Ascending aorta (tissue), 2 donors: ENCODE measurements at regions not wholly inside any gene's neighbourhood (a gene's known extent, or its start where the extent isn't known, plus 50 kb on each side); places are given as distances from the start of the nearest gene placed in this dataset.
"Not testable (repeated sequence)": the region's sequence is repeated elsewhere in the genome, so short reads cannot be mapped to it uniquely, and the experiment has no call there.

Experiments used
- DNase-seq, 2 donors: peaks; one replicate each; pipeline ENCODE4 v3.0.0-alpha.2; 2019; ENCODE audit warnings: low spot score in 2 of 2
- H3K27ac ChIP-seq, 2 donors: fragments of 200-600 bp; sonication (generic); one replicate each; pipeline ENCODE4 v1.5.1; 2016 to 2017; ENCODE audit warnings: mild to moderate bottlenecking in 1 of 2
- H3K27me3 ChIP-seq: fragments of 200-600 bp; sonication (generic); one replicate; pipeline ENCODE4 v1.5.1; 2017
- H3K36me3 ChIP-seq, 2 donors: fragments of 200-600 bp; sonication (generic); one replicate each; pipeline ENCODE4 v1.5.1; 2016
- H3K4me1 ChIP-seq, 2 donors: fragments of 200-600 bp; sonication (generic); one replicate each; pipeline ENCODE4 v1.5.1; 2016 to 2017; ENCODE audit warnings: mild to moderate bottlenecking in 1 of 2
- H3K4me3 ChIP-seq, 2 donors: fragments of 200-600 bp; sonication (generic); one replicate each; pipeline ENCODE4 v1.5.1; 2016 to 2017; ENCODE audit warnings: mild to moderate bottlenecking in 1 of 2
- H3K9me3 ChIP-seq, 2 donors: fragments of 200-600 bp; sonication (generic); one replicate each; pipeline ENCODE4 v1.5.1; 2016
- intact Hi-C: fragments of 100-400 bp; cut with DNase I; formaldehyde crosslinking; loops from one replicate; pipeline ENCODE4 v1.15.1; 2023
- TF ChIP-seq, protein P1 (sequence below), 3 experiments: fragments of 200-600 bp in 2 of 3; fragments of 450-650 bp in 1 of 3; sonication (generic) in 2 of 3; IDR thresholded peaks; one replicate each; pipeline ENCODE4 v1.5.1; 2016 to 2019; ENCODE audit warnings: antibody characterized with exemption in 3 of 3, mild to moderate bottlenecking in 1 of 3, moderate library complexity in 1 of 3

DNA sequence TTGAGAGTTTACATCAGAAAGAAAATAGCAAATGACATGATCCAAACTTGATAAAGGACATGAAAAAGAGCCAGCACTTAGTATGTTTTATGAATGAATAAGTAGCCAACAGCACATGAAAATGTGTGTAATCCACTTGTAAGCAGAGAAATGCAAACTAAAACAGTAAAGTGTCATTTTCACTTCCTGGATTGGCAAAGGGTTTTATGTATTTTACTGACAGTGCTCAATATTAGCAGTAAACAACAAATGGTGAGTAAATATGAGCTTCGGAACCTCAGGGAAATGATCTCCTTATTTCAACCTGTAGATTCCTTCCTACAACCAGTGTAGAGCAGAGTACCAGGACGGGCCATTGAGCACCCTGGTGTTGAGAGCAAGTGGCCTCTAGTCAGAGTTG, 153.8 kb upstream of the PDCD2 start:
- H3K9me3 ChIP-seq, H3K36me3 ChIP-seq, H3K27ac ChIP-seq, H3K4me3 ChIP-seq, H3K27me3 ChIP-seq, H3K4me1 ChIP-seq, DNase-seq, intact Hi-C loops: not testable (repeated sequence)

DNA sequence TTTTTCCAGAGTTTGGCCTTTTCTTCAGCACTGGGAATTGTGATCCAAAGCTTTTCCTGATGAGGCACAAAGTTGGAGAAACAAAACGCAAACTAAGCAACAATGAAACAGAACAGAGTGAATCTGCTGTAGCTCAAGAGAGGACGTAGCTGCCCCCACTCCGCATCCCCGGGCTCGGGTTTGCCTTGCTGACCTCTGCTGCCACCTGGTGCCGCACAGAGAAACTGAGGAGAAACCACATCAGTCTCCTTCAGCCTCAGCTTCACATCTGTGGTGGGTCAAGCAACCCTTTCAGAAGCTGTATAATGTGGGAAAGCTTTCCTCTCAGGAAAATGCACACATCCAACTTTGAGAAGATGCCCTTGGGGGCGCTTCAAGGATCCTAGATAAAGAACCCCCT, 151.9 kb upstream of the PDCD2 start:
- DNase-seq, H3K27me3 ChIP-seq, H3K4me1 ChIP-seq, H3K9me3 ChIP-seq, H3K4me3 ChIP-seq, intact Hi-C loops, H3K27ac ChIP-seq, H3K36me3 ChIP-seq: not testable (repeated sequence)

DNA sequence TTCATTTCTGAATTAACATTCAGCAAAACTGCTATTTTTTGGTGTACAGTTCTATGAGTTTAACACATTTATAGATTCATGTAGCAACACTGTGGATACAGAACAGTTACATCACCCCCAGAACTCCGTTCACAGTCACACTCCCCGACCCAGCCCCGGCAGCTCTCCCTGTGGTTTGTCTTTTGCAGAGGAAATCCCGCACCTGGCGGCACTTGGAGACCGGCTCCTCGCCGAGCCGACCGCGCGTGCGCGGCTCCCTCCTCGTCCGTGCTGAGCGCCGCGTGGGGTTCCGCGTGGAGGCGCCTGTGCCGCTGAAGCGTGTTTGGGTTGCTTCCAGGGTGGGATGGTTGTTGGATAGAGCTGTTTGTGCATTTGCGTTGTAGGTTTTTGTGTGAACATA, 132.6 kb upstream of the PDCD2 start:
- H3K9me3 ChIP-seq, DNase-seq, H3K4me1 ChIP-seq, H3K27me3 ChIP-seq, H3K4me3 ChIP-seq, intact Hi-C loops, H3K36me3 ChIP-seq, H3K27ac ChIP-seq: not testable (repeated sequence)

DNA sequence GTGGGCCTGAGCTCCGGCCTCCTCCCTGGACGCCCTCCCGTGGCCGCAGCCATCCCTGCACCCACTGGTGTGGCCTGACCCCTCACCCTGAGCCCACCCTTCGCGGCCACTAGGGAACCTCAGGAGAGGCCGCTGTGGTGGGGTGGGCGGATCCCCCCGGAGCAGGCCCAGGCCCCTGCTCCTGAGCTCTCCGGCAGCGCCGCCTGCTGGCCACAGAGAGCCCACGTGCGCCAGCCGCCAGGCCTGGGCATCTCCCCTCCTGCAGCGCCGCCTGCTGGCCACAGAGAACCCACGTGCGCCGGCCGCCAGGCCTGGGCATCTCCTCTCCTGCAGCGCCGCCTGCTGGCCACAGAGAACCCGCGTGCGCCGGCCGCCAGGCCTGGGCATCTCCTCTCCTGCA, 128.3 kb upstream of the PDCD2 start:
- H3K27ac ChIP-seq, H3K4me1 ChIP-seq, DNase-seq, H3K36me3 ChIP-seq, intact Hi-C loops, H3K27me3 ChIP-seq, H3K9me3 ChIP-seq, H3K4me3 ChIP-seq: not testable (repeated sequence)
- TF ChIP-seq, protein P1, sequence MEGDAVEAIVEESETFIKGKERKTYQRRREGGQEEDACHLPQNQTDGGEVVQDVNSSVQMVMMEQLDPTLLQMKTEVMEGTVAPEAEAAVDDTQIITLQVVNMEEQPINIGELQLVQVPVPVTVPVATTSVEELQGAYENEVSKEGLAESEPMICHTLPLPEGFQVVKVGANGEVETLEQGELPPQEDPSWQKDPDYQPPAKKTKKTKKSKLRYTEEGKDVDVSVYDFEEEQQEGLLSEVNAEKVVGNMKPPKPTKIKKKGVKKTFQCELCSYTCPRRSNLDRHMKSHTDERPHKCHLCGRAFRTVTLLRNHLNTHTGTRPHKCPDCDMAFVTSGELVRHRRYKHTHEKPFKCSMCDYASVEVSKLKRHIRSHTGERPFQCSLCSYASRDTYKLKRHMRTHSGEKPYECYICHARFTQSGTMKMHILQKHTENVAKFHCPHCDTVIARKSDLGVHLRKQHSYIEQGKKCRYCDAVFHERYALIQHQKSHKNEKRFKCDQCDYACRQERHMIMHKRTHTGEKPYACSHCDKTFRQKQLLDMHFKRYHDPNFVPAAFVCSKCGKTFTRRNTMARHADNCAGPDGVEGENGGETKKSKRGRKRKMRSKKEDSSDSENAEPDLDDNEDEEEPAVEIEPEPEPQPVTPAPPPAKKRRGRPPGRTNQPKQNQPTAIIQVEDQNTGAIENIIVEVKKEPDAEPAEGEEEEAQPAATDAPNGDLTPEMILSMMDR (IDR thresholded peaks at IDR 0.05), result peak in 1 of 3 experiments; percentile 30

DNA sequence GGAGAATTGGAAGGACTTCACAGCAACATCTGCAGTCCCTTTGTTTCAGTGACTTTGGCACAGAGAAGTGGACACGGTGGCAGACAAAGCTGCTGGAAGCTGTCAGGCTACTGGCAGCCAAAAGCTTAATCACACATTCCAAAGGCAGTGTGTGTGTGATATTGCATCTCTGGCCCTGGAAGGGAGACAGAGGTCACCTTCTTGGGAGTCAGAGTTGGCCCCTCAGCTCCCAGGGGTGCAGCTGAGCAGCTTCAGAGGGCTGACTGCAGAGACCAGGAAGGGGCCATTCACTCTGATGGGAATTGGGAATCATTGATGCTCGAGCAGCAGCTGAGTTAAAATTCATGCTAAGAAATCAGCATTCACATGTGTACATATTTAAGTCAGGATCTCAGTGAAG, 115.7 kb upstream of the PDCD2 start:
- H3K27me3 ChIP-seq, H3K36me3 ChIP-seq, H3K27ac ChIP-seq, intact Hi-C loops, H3K9me3 ChIP-seq, H3K4me1 ChIP-seq, DNase-seq, H3K4me3 ChIP-seq: not testable (repeated sequence)
